ENCODE measurements at regions not wholly inside any gene's neighbourhood (a gene's known extent, or its start where the extent isn't known, plus 50 kb on each side); places are given as distances from the start of the nearest gene placed in this dataset.

DNA sequence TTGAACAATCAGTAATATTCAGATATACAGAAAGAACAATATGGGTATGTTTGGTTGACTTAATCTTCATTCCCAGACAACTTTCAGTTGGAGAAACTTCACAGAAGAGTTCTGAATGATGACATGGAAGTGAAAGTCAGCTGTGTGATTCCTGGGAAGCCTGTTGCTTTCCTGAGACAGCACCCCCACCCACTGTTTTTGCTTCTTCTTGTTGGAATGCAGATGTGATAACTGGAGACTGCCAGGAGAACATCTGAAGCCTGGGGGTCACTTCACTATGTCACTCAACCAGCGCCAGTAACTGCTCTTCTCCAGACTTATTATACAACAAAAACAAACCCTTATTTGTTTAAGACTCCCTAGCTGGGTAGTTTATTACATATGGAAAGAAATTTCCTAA lies 599.4 kb downstream of the ZIC1 start:
- no peak for TF ChIP-seq POLR2A (IDR thresholded peaks at IDR 0.05)
- TF ChIP-seq, protein P1, sequence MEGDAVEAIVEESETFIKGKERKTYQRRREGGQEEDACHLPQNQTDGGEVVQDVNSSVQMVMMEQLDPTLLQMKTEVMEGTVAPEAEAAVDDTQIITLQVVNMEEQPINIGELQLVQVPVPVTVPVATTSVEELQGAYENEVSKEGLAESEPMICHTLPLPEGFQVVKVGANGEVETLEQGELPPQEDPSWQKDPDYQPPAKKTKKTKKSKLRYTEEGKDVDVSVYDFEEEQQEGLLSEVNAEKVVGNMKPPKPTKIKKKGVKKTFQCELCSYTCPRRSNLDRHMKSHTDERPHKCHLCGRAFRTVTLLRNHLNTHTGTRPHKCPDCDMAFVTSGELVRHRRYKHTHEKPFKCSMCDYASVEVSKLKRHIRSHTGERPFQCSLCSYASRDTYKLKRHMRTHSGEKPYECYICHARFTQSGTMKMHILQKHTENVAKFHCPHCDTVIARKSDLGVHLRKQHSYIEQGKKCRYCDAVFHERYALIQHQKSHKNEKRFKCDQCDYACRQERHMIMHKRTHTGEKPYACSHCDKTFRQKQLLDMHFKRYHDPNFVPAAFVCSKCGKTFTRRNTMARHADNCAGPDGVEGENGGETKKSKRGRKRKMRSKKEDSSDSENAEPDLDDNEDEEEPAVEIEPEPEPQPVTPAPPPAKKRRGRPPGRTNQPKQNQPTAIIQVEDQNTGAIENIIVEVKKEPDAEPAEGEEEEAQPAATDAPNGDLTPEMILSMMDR (IDR thresholded peaks at IDR 0.05) = no peak
